ENCODE measurements at regions not wholly inside any gene's neighbourhood (a gene's known extent, or its start where the extent isn't known, plus 50 kb on each side); places are given as distances from the start of the nearest gene placed in this dataset.

DNA sequence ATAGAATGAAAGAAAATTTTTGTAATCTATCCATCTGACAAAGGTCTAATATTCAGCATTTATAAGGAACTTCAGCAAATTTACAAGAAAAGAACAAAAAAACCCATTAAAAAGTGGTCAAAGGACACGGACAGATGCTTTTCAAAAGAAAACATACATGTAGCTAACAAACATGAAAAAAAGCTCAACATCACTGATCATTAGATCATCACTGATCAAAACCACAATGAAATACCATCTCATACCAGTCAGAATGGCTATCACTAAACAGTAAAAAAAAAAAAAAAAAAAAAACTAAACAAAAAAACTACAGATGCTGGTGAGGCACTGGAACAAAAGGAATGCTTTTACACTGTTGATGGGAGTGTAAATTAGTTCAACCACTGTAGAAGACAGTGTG is 837.1 kb downstream of the EPHA7 start:
- TF ChIP-seq POLR2A (IDR thresholded peaks at IDR 0.05) (no peak), CTCF (IDR thresholded peaks at IDR 0.05) (no peak)
